ENCODE measurements at regions not wholly inside any gene's neighbourhood (a gene's known extent, or its start where the extent isn't known, plus 50 kb on each side); places are given as distances from the start of the nearest gene placed in this dataset.

DNA sequence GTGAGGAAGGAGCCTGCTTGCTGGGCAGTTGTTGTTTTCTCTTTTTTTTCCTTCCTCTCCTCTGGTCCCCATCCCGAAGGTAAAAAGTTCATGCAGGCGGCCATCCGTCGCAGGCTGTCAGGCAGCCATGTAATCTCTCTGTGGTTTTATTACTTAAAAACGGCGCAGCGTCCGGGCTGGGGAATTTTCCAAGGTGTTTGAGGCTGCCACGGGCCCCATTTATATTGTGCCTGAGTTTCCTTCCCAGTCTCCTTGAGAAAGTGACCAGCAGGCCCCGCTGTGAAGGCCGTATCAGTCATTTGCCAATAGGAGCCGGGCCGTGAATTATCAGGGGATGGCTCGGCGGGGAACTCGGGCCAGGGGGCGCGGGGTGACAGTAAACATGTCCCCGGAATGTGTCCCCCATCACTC, 289.7 kb downstream of the PBX3 start:
- H3K27me3 ChIP-seq = peaks cover 21% of the 10 kb centered on the region
- DNase-seq = no peak
- intact Hi-C loops (cut with DNase I; ENCODE audit: low total_unique reads) (no loop called here), in situ Hi-C loops (cut with MboI; ENCODE audit: low pct_ligation_motif_present in 1 of 4, low pct_unique_long_range_greater_than_20kb in 1 of 4, low sequenced_read_pairs in 3 of 4) (no loop called here)
- no peaks in the 10 kb centered on the region for H3K9me3 ChIP-seq
- 21 to 39% methylated on average over 15 to 18 of the region's 19 CpGs for WGBS, 2 donors (ENCODE audit: low coverage in 1 of 2)
- no peak overlapping the region for H3K27ac ChIP-seq
- TF ChIP-seq, protein P1, sequence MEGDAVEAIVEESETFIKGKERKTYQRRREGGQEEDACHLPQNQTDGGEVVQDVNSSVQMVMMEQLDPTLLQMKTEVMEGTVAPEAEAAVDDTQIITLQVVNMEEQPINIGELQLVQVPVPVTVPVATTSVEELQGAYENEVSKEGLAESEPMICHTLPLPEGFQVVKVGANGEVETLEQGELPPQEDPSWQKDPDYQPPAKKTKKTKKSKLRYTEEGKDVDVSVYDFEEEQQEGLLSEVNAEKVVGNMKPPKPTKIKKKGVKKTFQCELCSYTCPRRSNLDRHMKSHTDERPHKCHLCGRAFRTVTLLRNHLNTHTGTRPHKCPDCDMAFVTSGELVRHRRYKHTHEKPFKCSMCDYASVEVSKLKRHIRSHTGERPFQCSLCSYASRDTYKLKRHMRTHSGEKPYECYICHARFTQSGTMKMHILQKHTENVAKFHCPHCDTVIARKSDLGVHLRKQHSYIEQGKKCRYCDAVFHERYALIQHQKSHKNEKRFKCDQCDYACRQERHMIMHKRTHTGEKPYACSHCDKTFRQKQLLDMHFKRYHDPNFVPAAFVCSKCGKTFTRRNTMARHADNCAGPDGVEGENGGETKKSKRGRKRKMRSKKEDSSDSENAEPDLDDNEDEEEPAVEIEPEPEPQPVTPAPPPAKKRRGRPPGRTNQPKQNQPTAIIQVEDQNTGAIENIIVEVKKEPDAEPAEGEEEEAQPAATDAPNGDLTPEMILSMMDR (IDR thresholded peaks at IDR 0.05) = no peak
- TF ChIP-seq POLR2A (IDR thresholded peaks at IDR 0.05) (no peak), POLR2AphosphoS5 (IDR thresholded peaks at IDR 0.05) (no peak), EP300 (IDR thresholded peaks at IDR 0.05; ENCODE audit: low read depth) (no peak)
- H3K4me1 ChIP-seq = no peaks in the 10 kb centered on the region
- H3K36me3 ChIP-seq = no peaks in the 10 kb centered on the region
- H3K4me3 ChIP-seq = no peak overlapping the region

DNA sequence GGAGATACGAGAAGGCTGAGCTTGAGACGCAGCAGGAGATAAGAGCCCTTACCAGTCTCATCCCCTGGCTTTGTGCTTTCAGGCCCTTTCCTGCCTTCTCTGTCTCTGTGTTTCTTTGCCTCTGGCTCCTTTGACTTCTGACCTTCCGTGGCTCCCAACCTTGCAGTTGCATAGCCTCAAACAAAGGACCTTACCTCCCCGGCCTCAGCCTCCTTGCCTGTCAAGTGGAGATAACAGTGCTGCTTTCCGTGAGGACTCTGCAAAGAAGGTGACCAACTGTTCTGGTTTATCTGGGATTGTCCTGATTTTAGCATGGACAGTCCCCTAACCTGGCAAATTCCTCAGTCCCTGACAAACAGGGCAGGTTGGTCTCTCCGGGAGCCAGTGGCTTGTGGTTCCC, 287.8 kb upstream of the MVB12B start:
- in situ Hi-C loops (cut with MboI; ENCODE audit: low pct_ligation_motif_present in 1 of 4, low pct_unique_long_range_greater_than_20kb in 1 of 4, low sequenced_read_pairs in 3 of 4) = no loop called here
- DNase-seq = no peak
- WGBS, 2 donors (ENCODE audit: low coverage in 1 of 2) = 88 to 89% methylated on average over 2 to 6 of the region's 6 CpGs
- TF ChIP-seq, protein P1 (IDR thresholded peaks at IDR 0.05) = no peak
- TF ChIP-seq POLR2A (IDR thresholded peaks at IDR 0.05) = no peak
- no peaks in the 10 kb centered on the region for H3K36me3 ChIP-seq
- no peak overlapping the region for H3K4me3 ChIP-seq
- intact Hi-C loops (cut with DNase I; ENCODE audit: low total_unique reads) = no loop called here
- H3K27me3 ChIP-seq = peaks cover 21% of the 10 kb centered on the region
- H3K4me1 ChIP-seq = no peaks in the 10 kb centered on the region
- H3K27ac ChIP-seq = no peak overlapping the region
- H3K9me3 ChIP-seq = peaks cover 3 to 4% of the 10 kb centered on the region in 2 donors

DNA sequence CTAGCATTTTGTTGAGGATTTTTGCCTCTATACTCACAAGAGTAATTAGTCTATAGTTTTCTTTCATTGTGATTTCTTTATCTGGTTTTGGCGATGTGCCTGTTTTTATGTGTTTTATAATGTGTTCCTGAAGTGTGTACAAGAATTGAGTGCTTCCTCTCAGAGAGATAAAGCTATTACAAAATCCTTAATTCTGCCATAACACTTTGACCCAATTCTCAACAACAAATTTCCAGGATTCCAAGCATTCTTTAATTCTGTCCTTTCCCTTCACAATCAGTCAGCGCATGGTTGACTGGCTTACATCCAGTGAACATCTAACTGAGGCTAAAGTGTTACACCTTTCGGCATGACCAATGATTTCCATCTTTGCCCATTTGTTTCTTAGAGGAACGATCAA, 282.9 kb upstream of the MVB12B start:
- intact Hi-C loops (cut with DNase I; ENCODE audit: low total_unique reads) = no loop called here
- in situ Hi-C loops (cut with MboI; ENCODE audit: low pct_ligation_motif_present in 1 of 4, low pct_unique_long_range_greater_than_20kb in 1 of 4, low sequenced_read_pairs in 3 of 4) = no loop called here
- no peak overlapping the region for H3K4me3 ChIP-seq
- no peak for DNase-seq
- no peaks in the 10 kb centered on the region for H3K4me1 ChIP-seq
- no peaks in the 10 kb centered on the region for H3K27me3 ChIP-seq
- peaks cover 3 to 4% of the 10 kb centered on the region in 2 donors for H3K9me3 ChIP-seq
- H3K36me3 ChIP-seq = no peaks in the 10 kb centered on the region
- TF ChIP-seq POLR2AphosphoS5 (IDR thresholded peaks at IDR 0.05) (no peak), EP300 (IDR thresholded peaks at IDR 0.05; ENCODE audit: low read depth) (no peak), POLR2A (IDR thresholded peaks at IDR 0.05) (no peak)
- TF ChIP-seq, protein P1 (IDR thresholded peaks at IDR 0.05) = no peak
- WGBS, 2 donors (ENCODE audit: low coverage in 1 of 2) = 73 to 84% methylated on average over 2 to 4 of the region's 4 CpGs
- H3K27ac ChIP-seq = no peak overlapping the region

DNA sequence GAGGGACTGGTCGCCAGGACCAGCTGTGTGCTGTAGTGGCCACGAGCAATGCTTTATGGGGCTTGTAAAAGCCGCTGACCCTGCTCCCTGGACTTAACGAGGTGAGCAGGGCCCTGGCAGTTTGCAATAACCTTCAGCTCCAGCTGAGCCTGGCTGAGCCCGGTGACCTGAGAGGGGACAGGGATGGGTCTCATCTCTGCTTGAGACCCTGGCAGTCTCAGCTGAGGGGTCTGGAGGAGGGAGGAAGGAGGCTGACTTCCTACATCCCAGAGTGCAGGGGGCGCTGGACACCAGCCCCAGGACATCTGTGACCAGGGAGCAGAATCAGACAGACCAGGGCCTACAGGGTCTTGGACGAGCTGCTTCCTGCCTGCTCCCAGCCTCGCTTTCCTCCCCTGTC, 277.5 kb upstream of the MVB12B start:
- TF ChIP-seq EP300 (IDR thresholded peaks at IDR 0.05; ENCODE audit: low read depth) (no peak), POLR2AphosphoS5 (IDR thresholded peaks at IDR 0.05) (no peak), POLR2A (IDR thresholded peaks at IDR 0.05) (no peak)
- TF ChIP-seq, protein P1 (IDR thresholded peaks at IDR 0.05) = no peak
- in situ Hi-C loops (cut with MboI; ENCODE audit: low pct_ligation_motif_present in 1 of 4, low pct_unique_long_range_greater_than_20kb in 1 of 4, low sequenced_read_pairs in 3 of 4) (no loop called here), intact Hi-C loops (cut with DNase I; ENCODE audit: low total_unique reads) (no loop called here)
- H3K4me3 ChIP-seq = no peak overlapping the region
- no peaks in the 10 kb centered on the region for H3K9me3 ChIP-seq
- H3K4me1 ChIP-seq = no peaks in the 10 kb centered on the region
- H3K27me3 ChIP-seq = peaks cover 6% of the 10 kb centered on the region
- no peak overlapping the region for H3K27ac ChIP-seq
- WGBS, 2 donors (ENCODE audit: low coverage in 1 of 2) = 65% methylated on average over 8 of the region's 8 CpGs; no CpG with 5 or more reads in 1 of the 2 donors
- no peak for DNase-seq
- H3K36me3 ChIP-seq = no peaks in the 10 kb centered on the region
